22Rv1 (cell line): ENCODE measurements at regions not wholly inside any gene's neighbourhood (a gene's known extent, or its start where the extent isn't known, plus 50 kb on each side); places are given as distances from the start of the nearest gene placed in this dataset.

Experiments
- ZFX ChIP-seq: fragments of 450-650 bp; IDR thresholded peaks from 2 replicates; pipeline ENCODE4 v1.6.1; 2017; ENCODE audit warnings: antibody characterized with exemption, borderline replicate concordance
- TF ChIP-seq, protein P1 (sequence below): fragments of 450-650 bp; IDR thresholded peaks from 2 replicates; pipeline ENCODE4 v1.5.1; 2017; ENCODE audit warnings: mild to moderate bottlenecking

DNA sequence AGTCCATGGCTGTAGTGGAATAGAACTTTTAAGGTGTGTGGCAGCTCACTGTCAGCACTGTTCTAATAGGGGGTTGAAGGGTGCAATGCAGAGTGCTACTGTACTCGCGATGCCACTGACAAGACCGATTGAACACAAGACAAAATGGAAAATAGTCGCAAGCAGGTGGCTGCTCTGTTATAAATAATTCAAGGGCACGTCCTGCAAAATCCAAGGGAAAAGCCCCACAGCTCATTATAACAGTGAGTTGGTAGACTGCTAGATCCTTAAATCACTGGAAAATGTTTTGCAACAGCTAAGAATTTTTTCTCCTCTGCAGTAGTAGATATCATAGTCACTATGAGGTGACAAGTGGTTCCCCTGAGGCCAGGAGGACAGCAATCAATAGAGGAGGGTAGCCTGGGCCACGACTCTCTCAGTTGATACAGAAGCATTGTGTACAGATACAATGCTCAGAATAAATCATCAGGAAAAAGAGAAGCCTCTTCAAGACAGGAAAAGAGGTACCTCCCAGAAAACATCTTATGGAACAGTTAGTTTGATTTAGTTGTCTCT, 926.3 kb downstream of the TLE4 start:
- TF ChIP-seq, protein P1, sequence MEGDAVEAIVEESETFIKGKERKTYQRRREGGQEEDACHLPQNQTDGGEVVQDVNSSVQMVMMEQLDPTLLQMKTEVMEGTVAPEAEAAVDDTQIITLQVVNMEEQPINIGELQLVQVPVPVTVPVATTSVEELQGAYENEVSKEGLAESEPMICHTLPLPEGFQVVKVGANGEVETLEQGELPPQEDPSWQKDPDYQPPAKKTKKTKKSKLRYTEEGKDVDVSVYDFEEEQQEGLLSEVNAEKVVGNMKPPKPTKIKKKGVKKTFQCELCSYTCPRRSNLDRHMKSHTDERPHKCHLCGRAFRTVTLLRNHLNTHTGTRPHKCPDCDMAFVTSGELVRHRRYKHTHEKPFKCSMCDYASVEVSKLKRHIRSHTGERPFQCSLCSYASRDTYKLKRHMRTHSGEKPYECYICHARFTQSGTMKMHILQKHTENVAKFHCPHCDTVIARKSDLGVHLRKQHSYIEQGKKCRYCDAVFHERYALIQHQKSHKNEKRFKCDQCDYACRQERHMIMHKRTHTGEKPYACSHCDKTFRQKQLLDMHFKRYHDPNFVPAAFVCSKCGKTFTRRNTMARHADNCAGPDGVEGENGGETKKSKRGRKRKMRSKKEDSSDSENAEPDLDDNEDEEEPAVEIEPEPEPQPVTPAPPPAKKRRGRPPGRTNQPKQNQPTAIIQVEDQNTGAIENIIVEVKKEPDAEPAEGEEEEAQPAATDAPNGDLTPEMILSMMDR = no peak
- TF ChIP-seq ZFX = no peak
